GM12878 (cell line): ENCODE measurements at regions not wholly inside any gene's neighbourhood (a gene's known extent, or its start where the extent isn't known, plus 50 kb on each side); places are given as distances from the start of the nearest gene placed in this dataset.

ENCODE experiments used
- ATF2 ChIP-seq: IDR thresholded peaks from 2 replicates; pipeline ENCODE4 v1.6.1; 2012; ENCODE audit warnings: low read length, inconsistent platforms
- LARP7 ChIP-seq: fragments of 450-650 bp; IDR thresholded peaks from 2 replicates; pipeline ENCODE4 v1.6.1; 2017; ENCODE audit warnings: mild to moderate bottlenecking
- MEF2A ChIP-seq: IDR thresholded peaks from 2 replicates; pipeline ENCODE4 v1.6.1; 2011; ENCODE audit warnings: low read depth, mild to moderate bottlenecking, low read length, moderate library complexity; ENCODE audit not compliant: insufficient read depth
- PKNOX1 ChIP-seq: fragments of 450-650 bp; IDR thresholded peaks from 2 replicates; pipeline ENCODE4 v1.6.1; 2016; ENCODE audit warnings: mild to moderate bottlenecking
- STAT1 ChIP-seq: fragments of 450-650 bp; conservative IDR thresholded peaks from 2 replicates; pipeline ENCODE4 v1.6.1; 2014; ENCODE audit warnings: antibody characterized with exemption, mild to moderate bottlenecking
- YBX1 ChIP-seq: fragments of 450-650 bp; IDR thresholded peaks from 2 replicates; pipeline ENCODE4 v1.6.1; 2016; ENCODE audit warnings: antibody characterized with exemption
- ZNF274 ChIP-seq: IDR thresholded peaks from one replicate; pipeline ENCODE4 v1.8.0; 2011; ENCODE audit not compliant: insufficient read length, insufficient read depth
- TF ChIP-seq, protein P1 (sequence below): fragments of 450-650 bp; IDR thresholded peaks from 2 replicates; pipeline ENCODE4 v1.6.1; 2017; ENCODE audit warnings: mild to moderate bottlenecking, moderate library complexity

- TF ChIP-seq, protein P1, sequence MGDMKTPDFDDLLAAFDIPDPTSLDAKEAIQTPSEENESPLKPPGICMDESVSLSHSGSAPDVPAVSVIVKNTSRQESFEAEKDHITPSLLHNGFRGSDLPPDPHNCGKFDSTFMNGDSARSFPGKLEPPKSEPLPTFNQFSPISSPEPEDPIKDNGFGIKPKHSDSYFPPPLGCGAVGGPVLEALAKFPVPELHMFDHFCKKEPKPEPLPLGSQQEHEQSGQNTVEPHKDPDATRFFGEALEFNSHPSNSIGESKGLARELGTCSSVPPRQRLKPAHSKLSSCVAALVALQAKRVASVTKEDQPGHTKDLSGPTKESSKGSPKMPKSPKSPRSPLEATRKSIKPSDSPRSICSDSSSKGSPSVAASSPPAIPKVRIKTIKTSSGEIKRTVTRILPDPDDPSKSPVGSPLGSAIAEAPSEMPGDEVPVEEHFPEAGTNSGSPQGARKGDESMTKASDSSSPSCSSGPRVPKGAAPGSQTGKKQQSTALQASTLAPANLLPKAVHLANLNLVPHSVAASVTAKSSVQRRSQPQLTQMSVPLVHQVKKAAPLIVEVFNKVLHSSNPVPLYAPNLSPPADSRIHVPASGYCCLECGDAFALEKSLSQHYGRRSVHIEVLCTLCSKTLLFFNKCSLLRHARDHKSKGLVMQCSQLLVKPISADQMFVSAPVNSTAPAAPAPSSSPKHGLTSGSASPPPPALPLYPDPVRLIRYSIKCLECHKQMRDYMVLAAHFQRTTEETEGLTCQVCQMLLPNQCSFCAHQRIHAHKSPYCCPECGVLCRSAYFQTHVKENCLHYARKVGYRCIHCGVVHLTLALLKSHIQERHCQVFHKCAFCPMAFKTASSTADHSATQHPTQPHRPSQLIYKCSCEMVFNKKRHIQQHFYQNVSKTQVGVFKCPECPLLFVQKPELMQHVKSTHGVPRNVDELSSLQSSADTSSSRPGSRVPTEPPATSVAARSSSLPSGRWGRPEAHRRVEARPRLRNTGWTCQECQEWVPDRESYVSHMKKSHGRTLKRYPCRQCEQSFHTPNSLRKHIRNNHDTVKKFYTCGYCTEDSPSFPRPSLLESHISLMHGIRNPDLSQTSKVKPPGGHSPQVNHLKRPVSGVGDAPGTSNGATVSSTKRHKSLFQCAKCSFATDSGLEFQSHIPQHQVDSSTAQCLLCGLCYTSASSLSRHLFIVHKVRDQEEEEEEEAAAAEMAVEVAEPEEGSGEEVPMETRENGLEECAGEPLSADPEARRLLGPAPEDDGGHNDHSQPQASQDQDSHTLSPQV = no peak
- TF ChIP-seq LARP7 (no peak), STAT1 (no peak), MEF2A (no peak), ZNF274 (no peak), PKNOX1 (no peak), YBX1 (no peak), ATF2 (no peak)
Measured at GRCh38 chr16:85324488-85324887, 212.2 kb upstream of the CIBAR2 start (continued).
